MCF 10A (cell line): ENCODE measurements at regions not wholly inside any gene's neighbourhood (a gene's known extent, or its start where the extent isn't known, plus 50 kb on each side); places are given as distances from the start of the nearest gene placed in this dataset.
A peak's percentile ranks its signal among the peaks of the same experiment; 100 is the strongest.
"Not testable (repeated sequence)": the region's sequence is repeated elsewhere in the genome, so short reads cannot be mapped to it uniquely, and the experiment has no call there.

Source experiments
- BruUV-seq: library from RNA; stranded (reverse); fragments of 400-500 nt; replicated peaks from 2 replicates; lab custom pipeline; 2021; lab: Mats Ljungman, UMichigan
- CTCF ChIA-PET: fragments of 300-600 bp; sonication (Branson Sonifier 250); formaldehyde crosslinking; extraction: SDS; loops from one replicate; lab custom pipeline; 2021; ENCODE audit warnings: antibody characterized with exemption, inconsistent platforms; lab: Yijun Ruan, JAX
- POLR2A ChIA-PET: fragments of 300-600, 350-650 bp; sonication (Branson Sonifier 250); formaldehyde crosslinking; extraction: SDS; loops from one replicate; lab custom pipeline; 2020; ENCODE audit warnings: antibody characterized with exemption, inconsistent platforms; lab: Yijun Ruan, JAX
- DNase-seq: peaks from one replicate; pipeline ENCODE4 v3.0.0-alpha.2; 2018; ENCODE audit not compliant: unreplicated experiment
- H3K27ac Mint-ChIP-seq: one replicate; pipeline ENCODE4 v1.8.0; 2022; ENCODE audit warnings: mild to moderate bottlenecking, low read depth, mixed read lengths; ENCODE audit not compliant: unreplicated experiment
- H3K27me3 Mint-ChIP-seq: one replicate; pipeline ENCODE4 v1.8.0; 2022; ENCODE audit warnings: mixed read lengths; ENCODE audit not compliant: insufficient read depth, unreplicated experiment
- H3K36me3 Mint-ChIP-seq: one replicate; pipeline ENCODE4 v1.8.0; 2022; ENCODE audit warnings: mild to moderate bottlenecking, moderate library complexity, mixed read lengths; ENCODE audit not compliant: insufficient read depth, unreplicated experiment
- H3K4me1 Mint-ChIP-seq: one replicate; pipeline ENCODE4 v1.8.0; 2022; ENCODE audit warnings: mixed read lengths; ENCODE audit not compliant: insufficient read depth, unreplicated experiment
- H3K4me3 Mint-ChIP-seq: one replicate; pipeline ENCODE4 v1.8.0; 2022; ENCODE audit warnings: mild to moderate bottlenecking, moderate library complexity, mixed read lengths; ENCODE audit not compliant: unreplicated experiment
- H3K9me3 Mint-ChIP-seq: one replicate; pipeline ENCODE4 v1.8.0; 2022; ENCODE audit warnings: mixed read lengths; ENCODE audit not compliant: unreplicated experiment
- CTCF ChIP-seq: fragments of 200-600 bp; IDR thresholded peaks from one replicate; pipeline ENCODE4 v1.8.0; 2022; ENCODE audit warnings: antibody characterized with exemption, mild to moderate bottlenecking; ENCODE audit not compliant: unreplicated experiment
- intact Hi-C: fragments of 100-400 bp; cut with micrococcal nuclease; formaldehyde crosslinking; loops from 2 replicates; pipeline ENCODE4 v1.14.1; 2022

GRCh38 chr9:32148553-32148952 is 235.9 kb upstream of the ACO1 start:
- POLR2A ChIA-PET: interaction anchor here (0.7 kb wide), 1 partner anchor 14 kb away, joined by 3 read pairs; no protein-coding TSS in a partner anchor
- H3K9me3 Mint-ChIP-seq, H3K27ac Mint-ChIP-seq, DNase-seq, BruUV-seq, H3K4me3 Mint-ChIP-seq, H3K4me1 Mint-ChIP-seq, H3K36me3 Mint-ChIP-seq: not testable (repeated sequence)
- peak; percentile 40 for TF ChIP-seq CTCF
- intact Hi-C loops: loop anchor here (1.0 kb wide), 1 partner anchor 202 kb away; no protein-coding TSS in a partner anchor
- peaks cover 12% of the 10 kb centered on the region for H3K27me3 Mint-ChIP-seq
- CTCF ChIA-PET: interaction anchor here (0.6 to 5.7 kb wide), 11 partner anchors 10 to 1352 kb away, joined by 3 to 50 read pairs (median 3); no protein-coding TSS in a partner anchor

GRCh38 chr9:32161209-32161608 is 223.2 kb upstream of the ACO1 start:
- H3K9me3 Mint-ChIP-seq: no peaks in the 10 kb centered on the region
- H3K4me1 Mint-ChIP-seq: no peaks in the 10 kb centered on the region
- no peak for TF ChIP-seq CTCF
- H3K36me3 Mint-ChIP-seq: no peaks in the 10 kb centered on the region
- H3K27me3 Mint-ChIP-seq: peaks cover 12% of the 10 kb centered on the region
- POLR2A ChIA-PET: no interaction called here
- no TSS peak for BruUV-seq
- CTCF ChIA-PET: no interaction called here
- no peak overlapping the region for H3K4me3 Mint-ChIP-seq
- H3K27ac Mint-ChIP-seq: no peak overlapping the region
- intact Hi-C loops: no loop called here
- DNase-seq: no peak

GRCh38 chr9:32161720-32162119 is 222.7 kb upstream of the ACO1 start:
- POLR2A ChIA-PET: no interaction called here
- intact Hi-C loops: no loop called here
- no peak for TF ChIP-seq CTCF
- Mint-ChIP-seq H3K4me3 (no peak overlapping the region), H3K36me3 (no peaks in the 10 kb centered on the region), H3K27me3 (peaks cover 12% of the 10 kb centered on the region), H3K27ac (no peak overlapping the region), H3K9me3 (no peaks in the 10 kb centered on the region), H3K4me1 (no peaks in the 10 kb centered on the region)
- CTCF ChIA-PET: interaction anchor here (0.6 kb wide), 1 partner anchor 13 kb away, joined by 3 read pairs; no protein-coding TSS in a partner anchor
- peak; percentile 56 for DNase-seq
- no TSS peak for BruUV-seq

- DNase-seq: peak; percentile 67
- H3K36me3 Mint-ChIP-seq, H3K9me3 Mint-ChIP-seq, H3K4me3 Mint-ChIP-seq, BruUV-seq, H3K4me1 Mint-ChIP-seq, H3K27ac Mint-ChIP-seq, intact Hi-C loops: not testable (repeated sequence)
- ChIA-PET POLR2A (interaction anchor here (1.4 kb wide), 1 partner anchor 14 kb away, joined by 5 read pairs; no protein-coding TSS in a partner anchor), CTCF (interaction anchor here (0.9 kb wide), 1 partner anchor 213 kb away, joined by 3 read pairs; no protein-coding TSS in a partner anchor)
- peaks cover 10% of the 10 kb centered on the region for H3K27me3 Mint-ChIP-seq
Measured at GRCh38 chr9:32166316-32166715, 218.1 kb upstream of the ACO1 start.
